Stimulated activated memory B cell treated with anti-CD40 and anti-IgM and Interleukin-4, amounts not matched to agents 10 μg/mL and 1 μg/mL and 100 μg/mL, for 72 hours (primary cell): ENCODE measurements at regions not wholly inside any gene's neighbourhood (a gene's known extent, or its start where the extent isn't known, plus 50 kb on each side); places are given as distances from the start of the nearest gene placed in this dataset.

Experiments used
- ATAC-seq: fragments of 150-1000 bp; cut with Tn5 transposase; 2 replicates; pipeline ENCODE4 v1.10.0; 2021
- H3K27ac Mint-ChIP-seq: one replicate; pipeline ENCODE4 v1.8.0; 2022; ENCODE audit warnings: mild to moderate bottlenecking, mixed read lengths
- H3K27me3 Mint-ChIP-seq: one replicate; pipeline ENCODE4 v1.8.0; 2022; ENCODE audit warnings: mixed read lengths
- H3K36me3 Mint-ChIP-seq: one replicate; pipeline ENCODE4 v1.8.0; 2022; ENCODE audit warnings: mixed read lengths
- H3K4me1 Mint-ChIP-seq: one replicate; pipeline ENCODE4 v1.8.0; 2022; ENCODE audit warnings: mixed read lengths
- H3K4me3 Mint-ChIP-seq: one replicate; pipeline ENCODE4 v1.8.0; 2022; ENCODE audit warnings: mild to moderate bottlenecking, moderate library complexity, mixed read lengths
- H3K9me3 Mint-ChIP-seq: one replicate; pipeline ENCODE4 v1.8.0; 2022; ENCODE audit warnings: mixed read lengths

DNA sequence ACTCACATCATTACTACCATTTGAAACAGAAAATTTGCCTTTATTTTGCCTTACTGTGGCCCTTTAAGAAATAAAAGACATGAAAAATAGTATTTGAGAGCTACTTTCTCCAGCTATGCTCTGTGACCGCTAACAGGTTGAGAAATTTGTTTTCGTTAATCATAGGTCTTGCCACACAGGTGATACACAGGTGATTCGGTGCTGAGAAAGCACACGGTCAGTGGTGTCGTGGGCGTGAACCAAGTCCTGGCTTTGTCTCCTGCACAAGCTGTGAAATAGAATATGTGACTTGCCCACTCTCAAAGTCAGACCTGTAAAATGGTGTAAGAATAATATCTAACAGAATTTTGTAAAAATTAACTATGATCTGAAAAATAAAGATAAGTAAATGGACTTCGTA lies 155.3 kb upstream of the SLC39A10 start:
- no peak for ATAC-seq
- Mint-ChIP-seq H3K9me3 (no peaks in the 10 kb centered on the region), H3K27me3 (no peaks in the 10 kb centered on the region), H3K4me3 (no peak overlapping the region), H3K27ac (no peak overlapping the region), H3K36me3 (peaks cover under 1% of the 10 kb centered on the region), H3K4me1 (peaks cover 25% of the 10 kb centered on the region)

GRCh38 chr2:195500879-195501278 lies 156.1 kb upstream of the SLC39A10 start:
- H3K36me3 Mint-ChIP-seq, result no peaks in the 10 kb centered on the region
- no peak overlapping the region for H3K4me3 Mint-ChIP-seq
- ATAC-seq, result no peak
- H3K4me1 Mint-ChIP-seq, result peaks cover 24% of the 10 kb centered on the region
- H3K9me3 Mint-ChIP-seq, result no peaks in the 10 kb centered on the region
- no peak overlapping the region for H3K27ac Mint-ChIP-seq
- H3K27me3 Mint-ChIP-seq, result no peaks in the 10 kb centered on the region

- H3K9me3 Mint-ChIP-seq, result no peaks in the 10 kb centered on the region
- no peak overlapping the region for H3K27ac Mint-ChIP-seq
- ATAC-seq, result no peak
- H3K4me1 Mint-ChIP-seq, result peaks cover 15% of the 10 kb centered on the region
- H3K27me3 Mint-ChIP-seq, result no peaks in the 10 kb centered on the region
- no peak overlapping the region for H3K4me3 Mint-ChIP-seq
- H3K36me3 Mint-ChIP-seq, result no peaks in the 10 kb centered on the region
These were observed 158.1 kb upstream of the SLC39A10 start for GRCh38 chr2:195498839-195499490.

DNA sequence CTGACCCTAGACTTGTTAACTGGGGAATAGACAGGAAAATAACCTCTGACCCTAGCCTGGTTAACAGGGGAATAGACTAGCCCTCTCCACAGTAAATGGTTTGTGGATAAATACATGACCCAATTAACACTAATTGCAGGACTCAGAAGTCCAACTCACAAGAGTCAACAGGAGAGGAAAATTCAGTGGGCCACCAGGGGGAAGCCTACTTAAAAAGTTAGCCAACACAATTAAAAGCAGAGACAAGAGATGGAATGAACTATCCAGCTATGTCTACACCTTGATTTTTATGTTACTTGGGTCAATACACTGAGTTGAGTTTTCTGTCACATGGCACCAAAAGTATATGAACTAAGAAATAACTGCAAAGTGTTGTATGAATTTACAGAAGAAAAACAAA lies 158.8 kb upstream of the SLC39A10 start:
- Mint-ChIP-seq H3K27ac (peak overlapping the region; percentile 59), H3K4me1 (peaks cover 15% of the 10 kb centered on the region), H3K36me3 (no peaks in the 10 kb centered on the region), H3K27me3 (no peaks in the 10 kb centered on the region), H3K9me3 (no peaks in the 10 kb centered on the region), H3K4me3 (no peak overlapping the region)
- ATAC-seq, result no peak

DNA sequence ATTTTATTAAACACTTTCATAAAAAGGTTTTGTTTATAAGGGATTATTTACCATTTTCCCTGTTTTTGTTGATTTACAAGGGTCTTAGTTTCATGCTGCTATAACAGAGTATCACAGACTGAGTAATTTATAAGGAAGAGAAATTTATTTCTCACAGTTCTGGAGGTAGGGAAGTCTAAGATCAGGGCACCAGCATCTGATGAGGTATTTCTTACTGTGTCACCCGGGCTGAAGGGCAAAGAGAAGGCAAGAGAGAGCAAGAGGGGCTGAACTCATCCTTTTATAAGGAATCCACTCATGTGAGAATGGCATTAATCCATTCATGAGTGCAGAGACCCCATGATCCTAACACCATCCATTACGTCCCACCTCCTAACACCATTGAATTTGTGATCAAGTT lies 160.0 kb upstream of the SLC39A10 start:
- Mint-ChIP-seq H3K36me3 (no peaks in the 10 kb centered on the region), H3K27ac (peak overlapping the region; percentile 59), H3K27me3 (no peaks in the 10 kb centered on the region), H3K9me3 (no peaks in the 10 kb centered on the region), H3K4me1 (peaks cover 15% of the 10 kb centered on the region), H3K4me3 (no peak overlapping the region)
- ATAC-seq, result no peak

- Mint-ChIP-seq H3K4me1 (peaks cover 14% of the 10 kb centered on the region), H3K27ac (no peak overlapping the region), H3K9me3 (no peaks in the 10 kb centered on the region), H3K4me3 (no peak overlapping the region), H3K36me3 (no peaks in the 10 kb centered on the region), H3K27me3 (no peaks in the 10 kb centered on the region)
- ATAC-seq, result no peak
These were observed 161.1 kb upstream of the SLC39A10 start for GRCh38 chr2:195495966-195496365.

DNA sequence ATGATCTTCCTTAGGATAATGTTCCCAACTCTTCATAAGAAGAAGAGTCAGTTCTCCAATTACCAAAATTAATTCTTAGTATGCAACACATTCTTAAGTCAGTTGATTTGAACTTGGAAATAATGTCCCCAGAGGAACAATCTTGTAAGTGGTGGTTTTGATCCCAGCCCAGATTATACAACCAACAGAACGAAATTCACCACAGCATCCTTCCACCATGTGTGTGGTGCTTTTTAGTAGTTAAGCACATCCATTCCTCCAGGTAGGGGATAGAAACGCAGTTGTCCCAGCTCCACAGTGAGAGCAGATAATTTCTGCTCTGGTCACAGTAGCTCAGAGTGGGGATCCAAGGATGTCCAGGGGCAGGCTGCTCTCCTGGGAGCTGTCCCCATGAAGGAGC lies 161.7 kb upstream of the SLC39A10 start:
- Mint-ChIP-seq H3K36me3 (no peaks in the 10 kb centered on the region), H3K27me3 (no peaks in the 10 kb centered on the region), H3K4me3 (no peak overlapping the region), H3K4me1 (peaks cover 7% of the 10 kb centered on the region), H3K27ac (no peak overlapping the region), H3K9me3 (no peaks in the 10 kb centered on the region)
- ATAC-seq, result no peak

DNA sequence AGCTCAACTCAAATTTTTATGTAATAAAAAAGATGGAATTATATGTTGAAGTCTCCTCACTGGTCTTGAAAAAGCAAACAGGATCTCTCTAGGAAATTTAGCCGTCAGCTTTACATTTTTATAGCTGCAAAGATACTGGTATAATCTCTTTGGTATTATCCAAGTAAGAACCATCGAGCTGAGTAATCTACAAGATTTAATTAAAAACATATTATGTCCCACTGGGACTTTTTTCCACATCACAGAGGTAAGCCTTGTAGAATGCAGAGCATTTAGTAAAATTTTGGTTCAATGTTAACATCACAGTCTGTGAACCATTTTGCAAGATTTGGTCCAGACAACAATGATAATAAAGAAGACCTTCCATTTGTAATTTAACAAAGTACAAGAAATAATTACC lies 162.6 kb upstream of the SLC39A10 start:
- Mint-ChIP-seq H3K4me1 (peaks cover 6% of the 10 kb centered on the region), H3K4me3 (no peak overlapping the region), H3K27me3 (no peaks in the 10 kb centered on the region), H3K9me3 (no peaks in the 10 kb centered on the region), H3K36me3 (no peaks in the 10 kb centered on the region), H3K27ac (no peak overlapping the region)
- ATAC-seq, result no peak

- peaks cover 6% of the 10 kb centered on the region for H3K4me1 Mint-ChIP-seq
- H3K9me3 Mint-ChIP-seq, result no peaks in the 10 kb centered on the region
- H3K27me3 Mint-ChIP-seq, result no peaks in the 10 kb centered on the region
- H3K4me3 Mint-ChIP-seq, result no peak overlapping the region
- H3K27ac Mint-ChIP-seq, result no peak overlapping the region
- ATAC-seq, result no peak
- H3K36me3 Mint-ChIP-seq, result no peaks in the 10 kb centered on the region
These were observed 163.6 kb upstream of the SLC39A10 start for GRCh38 chr2:195493416-195493815.

DNA sequence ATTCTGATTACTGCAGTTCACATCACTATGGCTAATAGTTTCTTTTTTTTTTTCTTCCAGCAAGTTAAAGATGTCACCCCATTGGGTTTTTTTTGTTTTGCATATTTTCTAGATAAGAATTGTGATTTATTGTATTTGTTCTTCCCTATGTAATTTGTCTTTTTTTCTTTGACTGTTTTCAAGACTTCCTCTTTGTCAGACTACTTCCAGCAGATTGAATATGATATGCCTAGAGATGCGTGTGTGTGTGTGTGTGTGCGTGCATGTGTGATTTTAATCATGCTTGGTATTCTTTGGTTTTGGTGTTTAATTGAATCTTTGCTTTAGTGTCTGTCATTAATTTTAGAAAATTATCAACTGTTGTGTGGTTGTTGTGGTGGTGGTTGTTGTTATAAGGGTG lies 166.7 kb upstream of the SLC39A10 start:
- Mint-ChIP-seq H3K36me3 (no peaks in the 10 kb centered on the region), H3K4me1 (no peaks in the 10 kb centered on the region), H3K27me3 (no peaks in the 10 kb centered on the region), H3K4me3 (no peak overlapping the region), H3K27ac (no peak overlapping the region), H3K9me3 (no peaks in the 10 kb centered on the region)
- no peak for ATAC-seq

GRCh38 chr2:195489101-195489500 lies 167.9 kb upstream of the SLC39A10 start:
- Mint-ChIP-seq H3K4me1 (no peaks in the 10 kb centered on the region), H3K27ac (no peak overlapping the region), H3K27me3 (no peaks in the 10 kb centered on the region), H3K9me3 (no peaks in the 10 kb centered on the region), H3K4me3 (no peak overlapping the region), H3K36me3 (no peaks in the 10 kb centered on the region)
- no peak for ATAC-seq

GRCh38 chr2:195488567-195488966 lies 168.5 kb upstream of the SLC39A10 start:
- H3K27me3 Mint-ChIP-seq, result no peaks in the 10 kb centered on the region
- no peaks in the 10 kb centered on the region for H3K9me3 Mint-ChIP-seq
- no peak for ATAC-seq
- H3K27ac Mint-ChIP-seq, result no peak overlapping the region
- no peaks in the 10 kb centered on the region for H3K4me1 Mint-ChIP-seq
- no peaks in the 10 kb centered on the region for H3K36me3 Mint-ChIP-seq
- no peak overlapping the region for H3K4me3 Mint-ChIP-seq

- no peaks in the 10 kb centered on the region for H3K36me3 Mint-ChIP-seq
- no peak overlapping the region for H3K27ac Mint-ChIP-seq
- no peak overlapping the region for H3K4me3 Mint-ChIP-seq
- no peaks in the 10 kb centered on the region for H3K27me3 Mint-ChIP-seq
- H3K9me3 Mint-ChIP-seq, result no peaks in the 10 kb centered on the region
- H3K4me1 Mint-ChIP-seq, result no peaks in the 10 kb centered on the region
- ATAC-seq, result no peak
These were observed 169.9 kb upstream of the SLC39A10 start for GRCh38 chr2:195486987-195487644.

GRCh38 chr2:195486520-195486919 lies 170.5 kb upstream of the SLC39A10 start:
- Mint-ChIP-seq H3K27me3 (no peaks in the 10 kb centered on the region), H3K4me1 (no peaks in the 10 kb centered on the region), H3K4me3 (no peak overlapping the region), H3K27ac (no peak overlapping the region), H3K9me3 (no peaks in the 10 kb centered on the region), H3K36me3 (no peaks in the 10 kb centered on the region)
- no peak for ATAC-seq

DNA sequence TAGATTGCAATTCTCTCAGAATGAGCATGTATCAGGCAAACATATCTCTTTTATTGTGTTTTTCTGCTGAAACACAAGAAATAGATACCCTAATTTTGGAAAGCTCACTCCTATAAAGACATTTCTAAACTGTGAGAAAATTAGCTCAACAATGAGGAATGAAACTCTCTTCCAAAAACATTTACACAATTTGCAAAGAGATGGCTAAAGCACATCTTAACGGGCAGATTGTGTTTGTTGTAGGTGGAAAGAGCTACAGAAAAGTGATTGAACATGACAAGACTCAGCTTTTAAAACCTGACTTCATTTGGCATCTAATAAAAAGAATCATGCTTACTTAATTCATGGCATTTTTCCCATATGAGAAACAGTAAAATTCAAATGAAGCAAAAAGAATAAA lies 175.0 kb upstream of the SLC39A10 start:
- Mint-ChIP-seq H3K27me3 (no peaks in the 10 kb centered on the region), H3K4me1 (peaks cover 10% of the 10 kb centered on the region), H3K36me3 (peaks cover 12% of the 10 kb centered on the region), H3K4me3 (no peak overlapping the region), H3K9me3 (peaks cover 3% of the 10 kb centered on the region), H3K27ac (no peak overlapping the region)
- no peak for ATAC-seq

DNA sequence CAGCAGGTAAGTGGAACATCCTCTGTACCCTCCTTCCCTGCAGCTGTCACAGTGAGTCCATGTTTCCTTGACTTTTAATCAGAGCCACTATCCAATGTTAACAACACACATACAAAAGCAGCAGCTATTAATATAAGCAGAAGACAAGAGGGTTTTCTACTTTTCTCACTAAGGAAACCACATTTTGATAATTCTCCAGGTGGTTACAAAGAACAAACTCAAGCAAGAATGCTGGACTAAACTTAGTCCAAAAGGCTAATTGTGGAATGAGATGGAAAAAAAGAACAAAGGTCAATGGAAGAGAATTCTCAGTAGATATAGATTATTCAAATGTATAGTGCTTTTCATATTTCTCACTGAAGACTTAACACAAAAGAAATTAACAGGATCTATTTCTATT lies 176.9 kb upstream of the SLC39A10 start:
- H3K27me3 Mint-ChIP-seq, result no peaks in the 10 kb centered on the region
- peaks cover 12% of the 10 kb centered on the region for H3K36me3 Mint-ChIP-seq
- H3K4me1 Mint-ChIP-seq, result peaks cover 10% of the 10 kb centered on the region
- peaks cover 3% of the 10 kb centered on the region for H3K9me3 Mint-ChIP-seq
- ATAC-seq, result no peak
- no peak overlapping the region for H3K27ac Mint-ChIP-seq
- no peak overlapping the region for H3K4me3 Mint-ChIP-seq
